ENCODE measurements at regions not wholly inside any gene's neighbourhood (a gene's known extent, or its start where the extent isn't known, plus 50 kb on each side); places are given as distances from the start of the nearest gene placed in this dataset.

- ChIA-PET CTCF (no interaction called here), POLR2A (ENCODE audit: low non-redundant PET) (no interaction called here)
- intact Hi-C loops (cut with micrococcal nuclease; ENCODE audit: unreplicated experiment) = loop anchor here (5.0 to 10.0 kb wide), 2 partner anchors 147 to 675 kb away; no protein-coding TSS in a partner anchor
- no TSS peak for BruUV-seq (replicated peaks)
- DNase-seq (ENCODE audit: low spot score) = no peak
- Histone ChIP-seq H3K4me1 (ENCODE audit: insufficient read depth, low read length, poor library complexity, severe bottlenecking) (no peaks in the 10 kb centered on the region), H3K4me3 (ENCODE audit: low read depth, low read length, poor library complexity, severe bottlenecking) (no peak overlapping the region), H3K36me3 (ENCODE audit: insufficient read depth, low read length, poor library complexity, severe bottlenecking) (no peaks in the 10 kb centered on the region), H3K27me3 (replicated peaks; ENCODE audit: insufficient read depth, low read depth, low read length, poor library complexity) (peaks cover 4% of the 10 kb centered on the region), H3K27ac (ENCODE audit: low read depth, low read length, poor library complexity, severe bottlenecking) (no peak overlapping the region), H3K9me3 (ENCODE audit: low read depth, low read length, poor library complexity, severe bottlenecking) (no peaks in the 10 kb centered on the region)
- no peak for TF ChIP-seq EZH2 (IDR thresholded peaks at IDR 0.05; ENCODE audit: borderline replicate concordance, low read depth, low read length, poor library complexity, severe bottlenecking)
- TF ChIP-seq, protein P1, sequence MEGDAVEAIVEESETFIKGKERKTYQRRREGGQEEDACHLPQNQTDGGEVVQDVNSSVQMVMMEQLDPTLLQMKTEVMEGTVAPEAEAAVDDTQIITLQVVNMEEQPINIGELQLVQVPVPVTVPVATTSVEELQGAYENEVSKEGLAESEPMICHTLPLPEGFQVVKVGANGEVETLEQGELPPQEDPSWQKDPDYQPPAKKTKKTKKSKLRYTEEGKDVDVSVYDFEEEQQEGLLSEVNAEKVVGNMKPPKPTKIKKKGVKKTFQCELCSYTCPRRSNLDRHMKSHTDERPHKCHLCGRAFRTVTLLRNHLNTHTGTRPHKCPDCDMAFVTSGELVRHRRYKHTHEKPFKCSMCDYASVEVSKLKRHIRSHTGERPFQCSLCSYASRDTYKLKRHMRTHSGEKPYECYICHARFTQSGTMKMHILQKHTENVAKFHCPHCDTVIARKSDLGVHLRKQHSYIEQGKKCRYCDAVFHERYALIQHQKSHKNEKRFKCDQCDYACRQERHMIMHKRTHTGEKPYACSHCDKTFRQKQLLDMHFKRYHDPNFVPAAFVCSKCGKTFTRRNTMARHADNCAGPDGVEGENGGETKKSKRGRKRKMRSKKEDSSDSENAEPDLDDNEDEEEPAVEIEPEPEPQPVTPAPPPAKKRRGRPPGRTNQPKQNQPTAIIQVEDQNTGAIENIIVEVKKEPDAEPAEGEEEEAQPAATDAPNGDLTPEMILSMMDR (conservative IDR thresholded peaks at IDR 0.05; ENCODE audit: low read depth, low read length) = no peak
Observed at GRCh38 chr20:40939667-40940066, 89.0 kb upstream of the TOP1 start.

DNA sequence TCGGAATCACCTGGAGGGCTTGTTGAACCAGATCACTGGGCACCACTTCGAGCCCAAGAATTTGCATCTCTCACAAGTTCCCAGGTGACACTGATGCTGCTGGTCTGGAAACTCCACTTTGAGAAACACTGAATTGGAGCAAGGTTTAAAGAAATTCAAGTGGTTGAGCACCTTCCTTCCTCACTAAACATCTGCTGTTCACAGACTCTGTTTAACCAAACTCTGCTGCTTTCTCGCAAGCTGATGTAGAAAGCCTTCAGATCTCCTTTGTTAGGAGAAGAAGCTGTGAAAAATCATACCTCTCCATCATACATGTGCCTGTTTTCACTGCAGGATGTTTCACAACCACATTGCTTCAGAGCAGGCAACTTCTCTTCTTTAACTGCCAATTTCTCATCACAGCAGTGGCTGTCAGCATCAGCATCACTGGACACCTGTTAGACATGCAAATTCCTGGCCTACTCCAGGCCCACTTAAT lies 87.5 kb upstream of the TOP1 start:
- Histone ChIP-seq H3K36me3 (ENCODE audit: insufficient read depth, low read length, poor library complexity, severe bottlenecking) (no peaks in the 10 kb centered on the region), H3K4me1 (ENCODE audit: insufficient read depth, low read length, poor library complexity, severe bottlenecking) (no peaks in the 10 kb centered on the region), H3K27me3 (replicated peaks; ENCODE audit: insufficient read depth, low read depth, low read length, poor library complexity) (peaks cover 4% of the 10 kb centered on the region), H3K4me3 (ENCODE audit: low read depth, low read length, poor library complexity, severe bottlenecking) (no peak overlapping the region), H3K9me3 (ENCODE audit: low read depth, low read length, poor library complexity, severe bottlenecking) (no peaks in the 10 kb centered on the region), H3K27ac (ENCODE audit: low read depth, low read length, poor library complexity, severe bottlenecking) (no peak overlapping the region)
- CTCF ChIA-PET = no interaction called here
- TF ChIP-seq, protein P1 (conservative IDR thresholded peaks at IDR 0.05; ENCODE audit: low read depth, low read length) = no peak
- TF ChIP-seq EZH2 (IDR thresholded peaks at IDR 0.05; ENCODE audit: borderline replicate concordance, low read depth, low read length, poor library complexity, severe bottlenecking) = no peak
- POLR2A ChIA-PET (ENCODE audit: low non-redundant PET) = no interaction called here
- BruUV-seq (replicated peaks) = no TSS peak
- DNase-seq (ENCODE audit: low spot score) = no peak
- intact Hi-C loops (cut with micrococcal nuclease; ENCODE audit: unreplicated experiment) = loop anchor here (5.0 to 10.0 kb wide), 2 partner anchors 149 to 676 kb away; no protein-coding TSS in a partner anchor

- no peak for DNase-seq (ENCODE audit: low spot score)
- Histone ChIP-seq H3K4me3 (ENCODE audit: low read depth, low read length, poor library complexity, severe bottlenecking) (no peak overlapping the region), H3K4me1 (ENCODE audit: insufficient read depth, low read length, poor library complexity, severe bottlenecking) (no peaks in the 10 kb centered on the region), H3K36me3 (ENCODE audit: insufficient read depth, low read length, poor library complexity, severe bottlenecking) (no peaks in the 10 kb centered on the region), H3K9me3 (ENCODE audit: low read depth, low read length, poor library complexity, severe bottlenecking) (no peaks in the 10 kb centered on the region), H3K27me3 (replicated peaks; ENCODE audit: insufficient read depth, low read depth, low read length, poor library complexity) (no peaks in the 10 kb centered on the region), H3K27ac (ENCODE audit: low read depth, low read length, poor library complexity, severe bottlenecking) (no peak overlapping the region)
- TF ChIP-seq EZH2 (IDR thresholded peaks at IDR 0.05; ENCODE audit: borderline replicate concordance, low read depth, low read length, poor library complexity, severe bottlenecking) = no peak
- TF ChIP-seq, protein P1 (conservative IDR thresholded peaks at IDR 0.05; ENCODE audit: low read depth, low read length) = no peak
- BruUV-seq (replicated peaks) = no TSS peak
- ChIA-PET CTCF (interaction anchor here (1.0 kb wide), 1 partner anchor 21 kb away, joined by 3 read pairs; no protein-coding TSS in a partner anchor), POLR2A (ENCODE audit: low non-redundant PET) (no interaction called here)
- intact Hi-C loops (cut with micrococcal nuclease; ENCODE audit: unreplicated experiment) = loop anchor here (5.0 to 10.0 kb wide), 2 partner anchors 150 to 677 kb away; no protein-coding TSS in a partner anchor
Observed at GRCh38 chr20:40942006-40942405, 86.6 kb upstream of the TOP1 start.

Measured in A673 (cell line).